Upper lobe of left lung (tissue), 4 donors: ENCODE measurements at regions not wholly inside any gene's neighbourhood (a gene's known extent, or its start where the extent isn't known, plus 50 kb on each side); places are given as distances from the start of the nearest gene placed in this dataset.

Source experiments
- CTCF ChIP-seq, 6 experiments: fragments of 450-650 bp in 4 of 6; fragments of 200-600 bp in 2 of 6; sonication (generic) in 2 of 6; IDR thresholded peaks; one replicate each; pipeline ENCODE4 v1.5.1; 2016 to 2019; ENCODE audit warnings: antibody characterized with exemption in 6 of 6
- EP300 ChIP-seq, 4 donors: sonication (generic); formaldehyde crosslinking; IDR thresholded peaks; one replicate each; pipeline ENCODE4 v1.5.1; 2017; ENCODE audit warnings: antibody characterized with exemption in 4 of 4, control low read depth in 2 of 4
- POLR2A ChIP-seq, 4 donors: fragments of 450-650 bp; IDR thresholded peaks; one replicate each; pipeline ENCODE4 v1.5.1; 2016 to 2017; ENCODE audit warnings: antibody characterized with exemption in 4 of 4, mild to moderate bottlenecking in 2 of 4
- POLR2AphosphoS5 ChIP-seq, 2 donors: sonication (generic); formaldehyde crosslinking; IDR thresholded peaks; one replicate each; pipeline ENCODE4 v1.5.1; 2017; ENCODE audit warnings: antibody characterized with exemption in 2 of 2

GRCh38 chr12:58980768-58981167 lies 60.5 kb upstream of the LRIG3 start:
- TF ChIP-seq CTCF (IDR thresholded peaks at IDR 0.05) (no peak), POLR2A (IDR thresholded peaks at IDR 0.05) (no peak), POLR2AphosphoS5 (IDR thresholded peaks at IDR 0.05) (no peak), EP300 (IDR thresholded peaks at IDR 0.05) (no peak)
